Ovary (tissue), 7 donors: ENCODE measurements at regions not wholly inside any gene's neighbourhood (a gene's known extent, or its start where the extent isn't known, plus 50 kb on each side); places are given as distances from the start of the nearest gene placed in this dataset.
"Not testable (repeated sequence)": the region's sequence is repeated elsewhere in the genome, so short reads cannot be mapped to it uniquely, and the experiment has no call there.

Experiments
- DNase-seq, 5 donors: peaks; one replicate each; pipeline ENCODE4 v3.0.0-alpha.2; 2019 to 2020
- H3K27ac ChIP-seq, 2 donors: fragments of 200-600 bp; one replicate each; pipeline versions ENCODE4 v1.5.1 to v1.8.0; 2019 to 2022
- H3K27me3 ChIP-seq: fragments of 200-600 bp; one replicate; pipeline ENCODE4 v1.8.0; 2022
- H3K36me3 ChIP-seq: fragments of 200-600 bp; sonication (generic); one replicate; pipeline ENCODE4 v1.5.1; 2019
- H3K4me1 ChIP-seq: one replicate; pipeline ENCODE4 v1.8.1; 2013; ENCODE audit warnings: mild to moderate bottlenecking, moderate library complexity; ENCODE audit not compliant: insufficient read depth
- H3K4me3 ChIP-seq: fragments of 200-600 bp; sonication (generic); one replicate; pipeline ENCODE4 v1.5.1; 2017
- H3K9me3 ChIP-seq, 2 donors: fragments of 200-600 bp in 1 of 2; sonication (generic) in 1 of 2; one replicate each; pipeline versions ENCODE4 v1.5.1 to v1.8.1; 2013 to 2019; ENCODE audit warnings: mild to moderate bottlenecking in 1 of 2, moderate library complexity in 1 of 2
- CTCF ChIP-seq, 3 donors: fragments of 450-650 bp in 2 of 3; fragments of 200-600 bp in 1 of 3; IDR thresholded peaks; one replicate each; pipeline versions ENCODE4 v1.5.1 to v1.8.0; 2016 to 2022; ENCODE audit warnings: antibody characterized with exemption in 3 of 3, mild to moderate bottlenecking in 1 of 3
- EP300 ChIP-seq: sonication (generic); formaldehyde crosslinking; IDR thresholded peaks from one replicate; pipeline ENCODE4 v1.6.1; 2017; ENCODE audit warnings: antibody characterized with exemption
- POLR2A ChIP-seq: fragments of 450-650 bp; IDR thresholded peaks from one replicate; pipeline ENCODE4 v1.6.1; 2017; ENCODE audit warnings: antibody characterized with exemption, mild to moderate bottlenecking, moderate library complexity
- WGBS, 3 donors: extraction: QIAGEN DNeasy Blood & Tissue Kit in 1 of 3; methylation state at CpG; one replicate each; pipeline versions ENCODE4 v1.1.5 to v1.1.7; 2013 to 2017; 5-methylcytosine and 5-hydroxymethylcytosine counted together
- intact Hi-C, 4 donors: fragments of 100-400 bp; cut with DNase I; formaldehyde crosslinking; loops; one replicate each; pipeline versions ENCODE4 v1.11.0 to v1.15.1; 2022 to 2023
- donor health status: DM: no; HTN: no; CAD: no; lungs with moderate emphysema.
- donor health status: DM: no; HTN: no; CAD: no.
- donor health status: Bipolar disorder and iron deficiency.
- donor health status: DM: no; HTN: no; CAD: no.
- donor health status: DM: yes; HTN: yes; CAD: no.

- WGBS, 3 donors, result 77 to 84% (median 78%) methylated on average over 1 of the region's 1 CpG
- no peak overlapping the region for H3K4me3 ChIP-seq
- TF ChIP-seq EP300, result no peak
- no peak for TF ChIP-seq CTCF (IDR thresholded peaks at IDR 0.05)
- TF ChIP-seq POLR2A, result no peak
- H3K4me1 ChIP-seq, result no peaks in the 10 kb centered on the region
- intact Hi-C loops, result no loop called here
- no peaks in the 10 kb centered on the region for H3K27me3 ChIP-seq
- H3K27ac ChIP-seq, result no peak overlapping the region
- DNase-seq, result no peak
- no peaks in the 10 kb centered on the region for H3K36me3 ChIP-seq
- no peaks in the 10 kb centered on the region for H3K9me3 ChIP-seq
These were observed 746.0 kb upstream of the TMEFF2 start for GRCh38 chr2:192940767-192941166.

GRCh38 chr2:192932376-192932775 is 737.6 kb upstream of the TMEFF2 start:
- Histone ChIP-seq H3K27me3 (no peaks in the 10 kb centered on the region), H3K27ac (no peak overlapping the region), H3K4me1 (no peaks in the 10 kb centered on the region), H3K36me3 (no peaks in the 10 kb centered on the region), H3K9me3 (no peaks in the 10 kb centered on the region), H3K4me3 (no peak overlapping the region)
- intact Hi-C loops, result no loop called here
- TF ChIP-seq CTCF (IDR thresholded peaks at IDR 0.05) (no peak), POLR2A (no peak), EP300 (no peak)
- 27 to 66% (median 34%) methylated on average over 1 of the region's 1 CpG for WGBS, 3 donors
- no peak for DNase-seq

GRCh38 chr2:192921631-192922030 is 726.9 kb upstream of the TMEFF2 start:
- 94 to 96% (median 95%) methylated on average over 4 of the region's 4 CpGs for WGBS, 3 donors
- H3K36me3 ChIP-seq, H3K9me3 ChIP-seq, DNase-seq, H3K4me1 ChIP-seq, intact Hi-C loops, H3K4me3 ChIP-seq, H3K27ac ChIP-seq, H3K27me3 ChIP-seq: not testable (repeated sequence)

- TF ChIP-seq POLR2A (no peak), CTCF (IDR thresholded peaks at IDR 0.05) (no peak), EP300 (no peak)
- H3K4me1 ChIP-seq, result no peaks in the 10 kb centered on the region
- no peak for DNase-seq
- no peaks in the 10 kb centered on the region for H3K36me3 ChIP-seq
- no peak overlapping the region for H3K27ac ChIP-seq
- intact Hi-C loops, result no loop called here
- no peaks in the 10 kb centered on the region for H3K27me3 ChIP-seq
- no peaks in the 10 kb centered on the region for H3K9me3 ChIP-seq
- no peak overlapping the region for H3K4me3 ChIP-seq
These were observed 706.7 kb upstream of the TMEFF2 start for GRCh38 chr2:192901446-192901845.

GRCh38 chr2:192899466-192899865 is 704.7 kb upstream of the TMEFF2 start:
- no peak for DNase-seq
- Histone ChIP-seq H3K9me3 (no peaks in the 10 kb centered on the region), H3K27me3 (no peaks in the 10 kb centered on the region), H3K36me3 (no peaks in the 10 kb centered on the region), H3K4me3 (no peak overlapping the region), H3K27ac (no peak overlapping the region), H3K4me1 (no peaks in the 10 kb centered on the region)
- intact Hi-C loops, result no loop called here
- 85 to 87% (median 86%) methylated on average over 3 of the region's 3 CpGs for WGBS, 3 donors
- no peak for TF ChIP-seq POLR2A
- no peak for TF ChIP-seq EP300
- TF ChIP-seq CTCF (IDR thresholded peaks at IDR 0.05), result no peak

GRCh38 chr2:192893976-192894375 is 699.2 kb upstream of the TMEFF2 start:
- H3K27ac ChIP-seq, intact Hi-C loops, H3K27me3 ChIP-seq, H3K36me3 ChIP-seq, DNase-seq, H3K4me1 ChIP-seq, H3K9me3 ChIP-seq, H3K4me3 ChIP-seq: not testable (repeated sequence)
- WGBS, 3 donors, result 91 to 95% (median 94%) methylated on average over 21 to 29 of the region's 29 CpGs
